H1 (cell line): ENCODE measurements at regions not wholly inside any gene's neighbourhood (a gene's known extent, or its start where the extent isn't known, plus 50 kb on each side); places are given as distances from the start of the nearest gene placed in this dataset.
A peak's percentile ranks its signal among the peaks of the same experiment; 100 is the strongest.

Experiments
- CTCF ChIA-PET: fragments of 300-600 bp; sonication (Branson Sonifier 250); formaldehyde crosslinking; loops from one replicate; lab custom pipeline; 2021; ENCODE audit not compliant: partially characterized antibody; lab: Charles Lee
- POLR2A ChIA-PET: fragments of 300-600 bp; sonication (Branson Sonifier 250); formaldehyde crosslinking; loops from one replicate; lab custom pipeline; 2021; ENCODE audit warnings: inconsistent platforms; ENCODE audit not compliant: partially characterized antibody; lab: Charles Lee
- DNase-seq, 2 experiments: peaks; one replicate each; pipeline versions ENCODE4 v3.0.0 to v3.0.0-alpha.2; 2010 to 2022; ENCODE audit warnings: low spot score in 2 of 2, low read depth in 1 of 2, mixed read lengths in 1 of 2
- FAIRE-seq: peaks from 2 replicates; lab custom pipeline; 2011; peaks lifted over from hg19 to GRCh38; lab: Jason Lieb, UNC
- H2AFZ ChIP-seq: 2 replicates; pipeline ENCODE4 v1.8.1; 2012; ENCODE audit warnings: low read length, inconsistent platforms
- H2AK5ac ChIP-seq: 2 replicates; pipeline ENCODE4 v1.6.1; 2013; ENCODE audit warnings: low read depth, low read length
- H2BK120ac ChIP-seq: replicated peaks from 2 replicates; pipeline ENCODE3; 2013; ENCODE audit warnings: low read depth, low read length, inconsistent platforms
- H2BK12ac ChIP-seq: 2 replicates; pipeline ENCODE4 v1.6.1; 2013; ENCODE audit warnings: low read depth, low read length
- H2BK15ac ChIP-seq: 2 replicates; pipeline ENCODE4 v1.6.1; 2013; ENCODE audit warnings: low read length
- H2BK20ac ChIP-seq: 2 replicates; pipeline ENCODE4 v1.6.1; 2013; ENCODE audit warnings: low read length
- H2BK5ac ChIP-seq: 2 replicates; pipeline ENCODE4 v1.6.1; 2013; ENCODE audit warnings: low read depth, low read length
- H3K14ac ChIP-seq: 2 replicates; pipeline ENCODE4 v1.6.1; 2013; ENCODE audit warnings: inconsistent platforms; ENCODE audit not compliant: insufficient read length
- H3K18ac ChIP-seq: 2 replicates; pipeline ENCODE4 v1.6.1; 2013; ENCODE audit warnings: low read length; ENCODE audit errors: extremely low read depth
- H3K23ac ChIP-seq: 2 replicates; pipeline ENCODE4 v1.6.1; 2013; ENCODE audit warnings: inconsistent platforms; ENCODE audit not compliant: insufficient read length
- H3K23me2 ChIP-seq: 2 replicates; pipeline ENCODE4 v1.6.1; 2013; ENCODE audit warnings: low read depth, low read length
- H3K27ac ChIP-seq: 2 replicates; pipeline ENCODE4 v1.6.1; 2011; ENCODE audit warnings: low read depth, low read length, inconsistent platforms
- H3K27me3 ChIP-seq, 4 experiments: replicated peaks in 1 of 4; 1 replicate in 1 of 4; 2 replicates in 3 of 4; pipeline versions ENCODE4 v1.6.1 to v1.8.1; 2011 to 2013; ENCODE audit warnings: low read length in 3 of 4, mild to moderate bottlenecking in 3 of 4, inconsistent platforms in 2 of 4, mixed read lengths in 2 of 4, moderate library complexity in 1 of 4; ENCODE audit not compliant: control insufficient read depth in 3 of 4, insufficient read depth in 3 of 4; ENCODE audit errors: extremely low read depth in 1 of 4
- H3K36me3 ChIP-seq, 4 experiments: 2 replicates each; pipeline versions ENCODE4 v1.6.1 to v1.8.1; 2011 to 2013; ENCODE audit warnings: mild to moderate bottlenecking in 4 of 4, low read length in 3 of 4, moderate library complexity in 2 of 4, control low read depth in 1 of 4, inconsistent platforms in 1 of 4; ENCODE audit not compliant: insufficient read depth in 4 of 4, control insufficient read depth in 2 of 4
- H3K4ac ChIP-seq: replicated peaks from 2 replicates; pipeline ENCODE3; 2013; ENCODE audit warnings: low read length, low read depth, mixed read lengths, inconsistent platforms; ENCODE audit not compliant: insufficient read length
- H3K4me1 ChIP-seq, 4 experiments: replicated peaks in 1 of 4; 1 replicate in 1 of 4; 2 replicates in 3 of 4; pipeline versions ENCODE4 v1.6.1 to v1.8.1; 2011 to 2013; ENCODE audit warnings: low read length in 3 of 4, inconsistent platforms in 2 of 4, mixed read lengths in 1 of 4; ENCODE audit not compliant: insufficient read depth in 4 of 4, control insufficient read depth in 3 of 4
- H3K4me2 ChIP-seq, 2 experiments: 2 replicates each; pipeline versions ENCODE4 v1.6.1 to v1.8.1; 2011 to 2013; ENCODE audit warnings: low read depth in 2 of 2, low read length in 2 of 2, control low read depth in 1 of 2, inconsistent platforms in 1 of 2, mild to moderate bottlenecking in 1 of 2; ENCODE audit not compliant: insufficient read depth in 1 of 2
- H3K4me3 ChIP-seq, 4 experiments: fragments of 200-600, 300-600 bp in 1 of 4; sonication (generic), shearing (Covaris generic), sonication (Bioruptor Twin) in 1 of 4; 2 replicates each; pipeline versions ENCODE4 v1.5.1 to v1.8.1; 2011 to 2016; ENCODE audit warnings: low read length in 4 of 4, low read depth in 3 of 4, control low read depth in 2 of 4, inconsistent platforms in 2 of 4, mild to moderate bottlenecking in 2 of 4, mixed read lengths in 1 of 4, moderate library complexity in 1 of 4; ENCODE audit not compliant: insufficient read depth in 2 of 4; ENCODE audit errors: extremely low read depth in 1 of 4
- H3K56ac ChIP-seq: replicated peaks from 2 replicates; pipeline ENCODE3; 2013; ENCODE audit warnings: low read depth, mild to moderate bottlenecking, mixed read lengths, low read length, inconsistent platforms; ENCODE audit not compliant: insufficient read length
- H3K79me1 ChIP-seq: 2 replicates; pipeline ENCODE4 v1.6.1; 2013; ENCODE audit warnings: low read depth, low read length, control low read depth
- H3K79me2 ChIP-seq, 2 experiments: 2 replicates each; pipeline versions ENCODE4 v1.6.1 to v1.8.1; 2012 to 2013; ENCODE audit warnings: low read length in 2 of 2, mild to moderate bottlenecking in 2 of 2, inconsistent platforms in 1 of 2; ENCODE audit not compliant: insufficient read depth in 2 of 2, control insufficient read depth in 1 of 2
- H3K9ac ChIP-seq, 4 experiments: replicated peaks in 1 of 4; 1 replicate in 1 of 4; 2 replicates in 3 of 4; pipeline versions ENCODE4 v1.6.1 to v1.8.1; 2011 to 2013; ENCODE audit warnings: low read depth in 3 of 4, low read length in 3 of 4, control low read depth in 2 of 4, mild to moderate bottlenecking in 2 of 4, moderate library complexity in 2 of 4, inconsistent platforms in 1 of 4; ENCODE audit errors: extremely low read depth in 1 of 4
- H3K9me3 ChIP-seq, 2 experiments: 2 replicates each; pipeline versions ENCODE4 v1.6.1 to v1.8.1; 2012 to 2013; ENCODE audit warnings: mild to moderate bottlenecking in 2 of 2, moderate library complexity in 2 of 2, control low read depth in 1 of 2, inconsistent platforms in 1 of 2, low read depth in 1 of 2, low read length in 1 of 2, mixed read lengths in 1 of 2; ENCODE audit not compliant: insufficient read depth in 2 of 2
- H4K20me1 ChIP-seq, 2 experiments: replicated peaks in 1 of 2; 2 replicates each; pipeline versions ENCODE3 to v1.8.1; 2011 to 2013; ENCODE audit warnings: inconsistent platforms in 2 of 2, low read length in 2 of 2, mild to moderate bottlenecking in 1 of 2; ENCODE audit not compliant: insufficient read depth in 2 of 2, control insufficient read depth in 1 of 2
- H4K5ac ChIP-seq: 2 replicates; pipeline ENCODE4 v1.6.1; 2013; ENCODE audit warnings: low read length, low read depth, mixed read lengths, inconsistent platforms; ENCODE audit not compliant: insufficient read length
- H4K8ac ChIP-seq: 2 replicates; pipeline ENCODE4 v1.8.0; 2013; ENCODE audit warnings: mild to moderate bottlenecking, moderate library complexity, low read length, inconsistent platforms; ENCODE audit not compliant: insufficient read depth; ENCODE audit errors: extremely low read depth
- H4K91ac ChIP-seq: replicated peaks from 2 replicates; pipeline ENCODE3; 2013; ENCODE audit warnings: low read length, mixed read lengths, inconsistent platforms; ENCODE audit not compliant: insufficient read length
- CREB1 ChIP-seq: IDR thresholded peaks from 2 replicates; pipeline ENCODE4 v1.6.1; 2012; ENCODE audit warnings: inconsistent platforms
- CTBP2 ChIP-seq: IDR thresholded peaks from 2 replicates; pipeline ENCODE4 v1.7.0; 2011; ENCODE audit warnings: borderline replicate concordance, mild to moderate bottlenecking, moderate library complexity, mixed read lengths, low read length; ENCODE audit not compliant: insufficient read depth, insufficient read length
- EP300 ChIP-seq, 2 experiments: IDR thresholded peaks; 1 replicate in 1 of 2; 2 replicates in 1 of 2; pipeline ENCODE4 v1.6.1; 2011 to 2012; ENCODE audit warnings: low read depth in 2 of 2, low read length in 2 of 2, mild to moderate bottlenecking in 2 of 2, borderline replicate concordance in 1 of 2, inconsistent platforms in 1 of 2, moderate library complexity in 1 of 2
- EZH2 ChIP-seq: fragments of 200-600 bp; sonication (generic); IDR thresholded peaks from 2 replicates; pipeline ENCODE4 v1.7.1; 2012; ENCODE audit warnings: low read depth, mild to moderate bottlenecking, moderate library complexity, low read length, inconsistent platforms; ENCODE audit not compliant: severe bottlenecking
- HDAC6 ChIP-seq: IDR thresholded peaks from one replicate; pipeline ENCODE4 v1.7.1; 2012; ENCODE audit warnings: low read depth, mild to moderate bottlenecking, inconsistent platforms, low read length, moderate library complexity
- KDM1A ChIP-seq: fragments of 200-600, 300-600 bp; sonication (generic); IDR thresholded peaks from 2 replicates; pipeline ENCODE4 v1.7.1; 2016; ENCODE audit warnings: mild to moderate bottlenecking, low read length, borderline replicate concordance
- POU5F1 ChIP-seq: IDR thresholded peaks from 2 replicates; pipeline ENCODE4 v1.6.1; 2011; ENCODE audit warnings: low read depth, mild to moderate bottlenecking, low read length, moderate library complexity
- RNF2 ChIP-seq: fragments of 200-900, 300-1000 bp; sonication (generic); IDR thresholded peaks from 2 replicates; pipeline ENCODE4 v1.7.1; 2016; ENCODE audit warnings: borderline replicate concordance, low read depth, mild to moderate bottlenecking, antibody characterized with exemption, low read length; ENCODE audit not compliant: poor library complexity, severe bottlenecking; ENCODE audit errors: missing control alignments
- RXRA ChIP-seq: IDR thresholded peaks from 2 replicates; pipeline ENCODE4 v1.6.1; 2011; ENCODE audit warnings: low read depth, mild to moderate bottlenecking, low read length, moderate library complexity; ENCODE audit not compliant: insufficient read depth
- SP4 ChIP-seq: IDR thresholded peaks from 2 replicates; pipeline ENCODE4 v1.6.1; 2012; ENCODE audit warnings: low read length, inconsistent platforms
- TBP ChIP-seq: IDR thresholded peaks from 2 replicates; pipeline ENCODE4 v1.6.1; 2011; ENCODE audit warnings: low read depth, low read length, improper control_type of control experiment
- WGBS, 2 experiments: shearing (Covaris generic) in 1 of 2; methylation state at CpG; one replicate each; pipeline versions ENCODE4 v1.1.6 to v1.1.7; 2013 to 2015; ENCODE audit warnings: low lambda C conversion rate in 2 of 2, mixed read lengths in 2 of 2, inconsistent platforms in 1 of 2, low coverage in 1 of 2, missing lambda C conversion rate in 1 of 2; ENCODE audit not compliant: insufficient replicate concordance in 2 of 2, insufficient coverage in 1 of 2, insufficient read length in 1 of 2; ENCODE audit errors: extremely low coverage in 1 of 2, missing lambda C conversion rate in 1 of 2; 5-methylcytosine and 5-hydroxymethylcytosine counted together

DNA sequence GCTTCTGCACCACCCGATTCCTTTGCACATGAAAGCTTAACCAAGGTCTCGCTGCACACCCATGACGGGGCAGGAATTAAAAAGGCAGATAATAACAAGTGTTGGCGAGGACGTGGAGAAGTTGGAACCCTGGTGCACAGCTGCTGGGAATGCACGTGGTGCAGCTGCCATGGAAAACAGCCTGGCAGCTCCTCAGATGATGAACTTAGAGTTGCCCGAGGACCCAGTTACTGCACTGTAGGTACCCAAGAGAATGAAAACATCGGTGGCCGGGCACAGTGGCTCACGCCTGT is 211.6 kb upstream of the CIBAR2 start:
- H2AFZ ChIP-seq: no peak overlapping the region
- no peak overlapping the region for H3K4me3 ChIP-seq
- ChIA-PET POLR2A (interaction anchor here (0.6 kb wide), 1 partner anchor 1490 kb away, joined by 3 read pairs; no protein-coding TSS in a partner anchor), CTCF (interaction anchor here (0.8 to 5.0 kb wide), 11 partner anchors 7 to 233 kb away, joined by 3 to 18 read pairs (median 5); no protein-coding TSS in a partner anchor)
- no peak overlapping the region for H2BK15ac ChIP-seq
- no peak overlapping the region for H2BK5ac ChIP-seq
- WGBS, 2 experiments: 92% methylated on average over 10 of the region's 10 CpGs; no CpG with 5 or more reads in 1 of the 2 experiments
- no peaks in the 10 kb centered on the region for H3K79me1 ChIP-seq
- H3K4me1 ChIP-seq: peaks cover 0 to 14% (median 13%) of the 10 kb centered on the region in 4 experiments; a peak in 6 of 7 replicates
- H3K9me3 ChIP-seq: no peaks in the 10 kb centered on the region
- FAIRE-seq (no peak), DNase-seq (no peak)
- H2BK20ac ChIP-seq: no peak overlapping the region
- peak overlapping the region; percentile 33; the same call in 1 of the 2 replicates for H2BK12ac ChIP-seq
- H2AK5ac ChIP-seq: peak overlapping the region; percentile 26; the same call in 1 of the 2 replicates
- no peak overlapping the region for H4K91ac ChIP-seq
- no peak overlapping the region for H3K18ac ChIP-seq
- H3K4me2 ChIP-seq: no peak overlapping the region
- peaks cover 0 to 2% of the 10 kb centered on the region in 2 experiments for H4K20me1 ChIP-seq
- no peak overlapping the region for H2BK120ac ChIP-seq
- no peak overlapping the region for H4K8ac ChIP-seq
- no peak overlapping the region for H4K5ac ChIP-seq
- no peak overlapping the region for H3K23ac ChIP-seq
- H3K36me3 ChIP-seq: no peaks in the 10 kb centered on the region
- no peak overlapping the region for H3K9ac ChIP-seq
- TF ChIP-seq EZH2 (no peak), POU5F1 (no peak), RXRA (no peak), SP4 (no peak), TBP (no peak), HDAC6 (no peak), CTBP2 (no peak), KDM1A (no peak), RNF2 (no peak), CREB1 (no peak), EP300 (IDR thresholded peaks at IDR 0.05; ENCODE audit: borderline replicate concordance in 1 of 2, low read depth in 2 of 2, low read length in 2 of 2) (no peak)
- TF ChIP-seq, all 59 proteins: peak for 0
- no peak overlapping the region for H3K56ac ChIP-seq
- no peak overlapping the region for H3K4ac ChIP-seq
- H3K79me2 ChIP-seq: no peaks in the 10 kb centered on the region
- H3K14ac ChIP-seq: no peak overlapping the region
- peaks cover 0 to 5% (median 0%) of the 10 kb centered on the region in 4 experiments; a peak in 3 of 7 replicates for H3K27me3 ChIP-seq
- H3K27ac ChIP-seq: no peak overlapping the region
- no peaks in the 10 kb centered on the region; the same call in 1 of the 2 replicates for H3K23me2 ChIP-seq
